ENCODE measurements at regions not wholly inside any gene's neighbourhood (a gene's known extent, or its start where the extent isn't known, plus 50 kb on each side); places are given as distances from the start of the nearest gene placed in this dataset.

DNA sequence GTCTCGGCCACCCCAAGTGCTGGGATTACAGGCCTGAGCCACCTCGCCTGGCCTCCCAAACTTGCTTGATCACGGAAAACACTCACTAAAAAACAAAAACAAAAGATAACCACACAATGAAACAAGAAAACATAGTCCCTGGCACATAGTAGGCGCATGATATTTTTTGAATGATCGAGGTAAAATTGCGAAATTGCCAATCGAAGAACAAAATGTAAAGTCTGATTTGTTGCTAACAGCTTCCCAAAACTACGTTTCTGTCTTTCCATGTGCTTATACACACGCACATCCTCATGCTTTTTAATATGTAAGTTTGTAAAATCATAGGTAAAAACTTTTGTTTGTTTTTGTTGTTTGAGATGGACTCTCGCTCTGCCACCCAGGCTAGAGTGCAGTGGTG is 168.5 kb upstream of the SALL4 start:
- H3K4me3 Mint-ChIP-seq: no peak overlapping the region
- CTCF ChIA-PET: no interaction called here
- no peaks in the 10 kb centered on the region for H3K9me3 Mint-ChIP-seq
- H3K27ac Mint-ChIP-seq: no peak overlapping the region
- H3K27me3 Mint-ChIP-seq: no peaks in the 10 kb centered on the region
- H3K36me3 Mint-ChIP-seq: no peaks in the 10 kb centered on the region
- DNase-seq: no peak
- H3K4me1 Mint-ChIP-seq: no peaks in the 10 kb centered on the region

DNA sequence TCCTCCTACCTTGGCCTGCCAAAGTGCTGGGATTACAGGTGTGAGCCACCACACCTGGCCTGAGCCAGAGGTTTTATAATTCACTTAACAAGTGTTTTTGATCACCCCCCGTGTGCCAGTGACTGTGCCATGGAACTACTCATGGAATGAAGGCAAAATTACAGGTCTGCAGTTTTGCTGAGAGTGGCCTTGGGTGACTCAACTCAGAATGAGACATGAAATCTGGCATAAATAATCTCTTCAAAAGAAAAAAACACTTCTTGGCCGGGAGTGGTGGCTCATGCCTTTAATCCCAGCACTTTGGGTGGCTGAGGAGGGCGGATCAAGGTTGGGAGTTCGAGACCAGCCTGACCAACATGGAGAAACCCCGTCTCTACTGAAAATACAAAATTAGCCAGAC is 166.9 kb upstream of the SALL4 start:
- Mint-ChIP-seq H3K4me1 (no peaks in the 10 kb centered on the region), H3K4me3 (no peak overlapping the region), H3K27me3 (no peaks in the 10 kb centered on the region), H3K36me3 (no peaks in the 10 kb centered on the region), H3K27ac (no peak overlapping the region), H3K9me3 (no peaks in the 10 kb centered on the region)
- CTCF ChIA-PET: no interaction called here
- DNase-seq: no peak

DNA sequence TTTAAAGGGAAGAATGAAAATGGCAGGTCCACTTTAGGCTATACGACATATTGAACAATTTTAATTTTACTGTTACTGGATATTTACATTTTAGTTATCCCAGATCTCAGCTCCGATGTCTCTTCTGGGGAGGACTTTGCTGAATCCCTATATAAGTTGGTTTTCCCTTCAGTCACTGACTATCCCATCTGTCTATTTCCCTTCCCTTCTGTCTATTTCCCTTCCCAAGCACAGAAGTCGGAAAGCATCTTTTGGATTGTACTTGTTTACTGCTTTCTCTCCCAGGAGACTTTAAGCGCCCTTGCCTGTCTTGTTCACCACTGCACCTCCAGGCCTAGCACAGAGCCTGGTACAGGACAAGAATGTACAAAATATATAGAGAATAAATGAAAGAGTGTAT is 165.8 kb upstream of the SALL4 start:
- no peak for DNase-seq
- Mint-ChIP-seq H3K27me3 (peaks cover under 1% of the 10 kb centered on the region), H3K27ac (no peak overlapping the region), H3K4me1 (no peaks in the 10 kb centered on the region), H3K4me3 (no peak overlapping the region), H3K9me3 (no peaks in the 10 kb centered on the region), H3K36me3 (no peaks in the 10 kb centered on the region)
- CTCF ChIA-PET: no interaction called here

DNA sequence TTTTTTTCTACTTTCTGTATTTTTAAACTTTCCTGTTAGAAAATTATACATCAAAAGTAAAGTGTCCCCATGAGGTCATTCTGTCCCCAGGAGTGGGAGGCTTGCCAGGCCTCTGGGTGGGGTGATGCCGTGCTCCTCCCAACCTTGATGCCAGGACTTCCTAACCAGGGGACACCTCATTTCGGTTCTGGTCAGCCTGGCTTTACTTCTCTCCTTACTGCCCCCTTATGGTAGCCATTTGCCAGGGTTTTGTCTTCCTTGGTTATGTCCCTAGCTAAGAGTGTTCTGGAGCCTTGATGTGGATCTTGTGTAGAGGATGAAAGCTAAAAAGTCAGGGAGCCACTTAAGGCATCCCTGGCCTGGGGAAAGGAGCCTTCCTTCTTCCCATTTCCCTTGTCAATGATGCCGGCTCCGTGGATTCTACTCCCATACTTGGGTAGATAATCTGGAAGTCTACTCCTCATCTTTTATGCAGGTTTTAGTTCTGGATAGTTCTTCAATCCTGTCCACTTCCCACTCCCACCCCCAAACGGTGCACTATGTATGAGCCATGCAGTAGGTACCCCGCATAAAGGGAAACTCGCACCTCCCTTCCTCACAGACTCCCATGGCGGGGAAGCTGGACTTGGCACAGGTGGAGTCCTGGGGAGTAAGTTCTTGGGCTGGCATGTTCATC is 164.1 kb upstream of the SALL4 start:
- Mint-ChIP-seq H3K36me3 (no peaks in the 10 kb centered on the region), H3K4me3 (no peak overlapping the region), H3K9me3 (no peaks in the 10 kb centered on the region), H3K27me3 (peaks cover 5% of the 10 kb centered on the region), H3K4me1 (no peaks in the 10 kb centered on the region), H3K27ac (no peak overlapping the region)
- CTCF ChIA-PET: interaction anchor here (0.9 kb wide), 1 partner anchor 19 kb away, joined by 3 read pairs; no protein-coding TSS in a partner anchor
- no peak for DNase-seq

DNA sequence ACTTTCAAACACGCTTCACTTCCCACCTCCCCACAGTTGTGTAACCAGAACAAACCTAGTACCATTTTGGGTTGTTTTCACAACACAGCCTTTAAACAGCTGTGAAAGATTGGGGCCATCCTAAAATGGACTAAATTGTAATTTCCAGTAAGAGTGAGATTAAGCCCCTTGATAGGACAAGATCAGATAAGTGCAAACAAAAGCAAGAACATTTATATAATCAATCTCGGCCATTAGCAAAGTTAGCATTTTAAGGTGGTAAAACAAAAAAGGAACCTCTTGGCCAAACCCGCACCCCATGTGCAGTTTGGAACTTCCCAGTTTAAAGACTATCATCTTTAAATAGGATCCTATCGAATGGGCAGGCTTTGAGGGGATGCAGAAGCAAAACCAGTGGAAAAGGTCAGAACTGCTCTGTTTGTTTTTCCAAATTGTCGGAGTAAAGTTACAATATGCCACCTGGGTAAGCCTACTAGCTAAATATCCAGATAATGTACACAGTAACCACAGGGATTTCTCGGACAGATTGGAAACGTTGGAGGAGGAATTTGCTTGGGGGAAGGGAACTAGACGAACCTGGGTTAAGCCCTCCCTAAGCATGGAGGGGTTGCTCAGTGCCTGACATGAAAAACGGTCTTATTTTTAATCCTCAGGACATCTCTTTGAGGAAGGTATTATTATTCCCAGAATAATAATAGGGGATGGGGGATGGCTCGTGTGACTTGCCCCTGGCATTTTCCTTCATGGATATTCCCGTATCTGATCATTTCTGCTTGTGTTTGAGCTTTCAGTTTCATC is 159.8 kb upstream of the SALL4 start:
- CTCF ChIA-PET: no interaction called here
- Mint-ChIP-seq H3K4me1 (no peaks in the 10 kb centered on the region), H3K27ac (no peak overlapping the region), H3K4me3 (no peak overlapping the region), H3K9me3 (no peaks in the 10 kb centered on the region), H3K36me3 (no peaks in the 10 kb centered on the region), H3K27me3 (peaks cover 17% of the 10 kb centered on the region)
- DNase-seq: no peak

DNA sequence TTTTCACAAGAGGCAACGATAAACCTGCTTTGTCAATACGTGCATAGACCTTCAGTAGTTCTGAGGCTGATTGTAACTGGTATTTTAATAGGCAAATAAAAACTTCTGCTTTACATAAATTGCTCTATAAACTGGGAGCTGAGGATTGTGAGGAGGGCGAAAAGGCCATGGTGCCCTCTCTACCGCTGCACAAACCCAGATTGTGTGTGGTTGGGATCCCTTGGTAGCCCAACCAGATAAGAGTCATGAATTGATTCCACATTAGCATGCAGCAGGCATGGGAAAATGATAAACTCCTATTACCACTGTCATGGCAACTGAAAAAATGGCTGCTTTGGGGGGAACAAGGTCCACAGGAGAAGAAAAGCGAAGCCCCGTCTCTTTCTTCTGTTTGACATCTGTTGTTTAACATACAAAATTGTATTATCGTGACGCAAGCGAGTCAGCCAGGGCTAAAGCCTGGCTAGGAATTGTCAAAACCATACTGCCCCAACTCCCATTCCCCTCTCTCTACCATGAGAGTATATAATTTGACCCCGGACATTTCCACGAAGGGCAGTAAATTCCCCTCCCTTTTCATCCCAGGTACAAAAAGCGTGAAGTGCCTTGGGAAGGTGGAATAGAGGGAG is 157.8 kb upstream of the SALL4 start:
- Mint-ChIP-seq H3K27me3 (peaks cover 17% of the 10 kb centered on the region), H3K4me3 (no peak overlapping the region), H3K36me3 (no peaks in the 10 kb centered on the region), H3K27ac (no peak overlapping the region), H3K4me1 (no peaks in the 10 kb centered on the region), H3K9me3 (no peaks in the 10 kb centered on the region)
- CTCF ChIA-PET: no interaction called here
- DNase-seq: no peak

DNA sequence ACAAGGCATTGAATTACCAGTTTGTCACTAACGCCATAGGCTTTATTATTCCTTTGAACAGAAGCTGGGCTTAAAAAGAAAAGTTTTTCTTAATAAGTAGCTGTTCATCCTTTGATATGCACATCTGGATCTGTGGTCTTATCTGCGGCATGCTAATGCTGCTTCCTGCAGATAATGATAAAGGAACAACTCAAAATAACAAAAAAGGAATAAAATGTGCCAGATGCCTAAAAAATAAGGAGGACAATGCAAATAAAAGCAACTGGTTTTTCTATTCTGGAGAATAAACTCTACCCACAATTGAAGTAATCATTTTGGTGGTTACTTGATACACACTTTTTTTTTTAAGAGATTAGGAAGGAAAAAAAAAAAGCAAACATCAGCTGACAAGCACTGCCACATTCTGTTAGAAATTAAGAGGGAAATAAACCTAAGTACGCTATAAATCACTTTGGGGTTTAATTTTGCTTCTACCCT is 156.8 kb upstream of the SALL4 start:
- Mint-ChIP-seq H3K27me3 (peaks cover 17% of the 10 kb centered on the region), H3K27ac (no peak overlapping the region), H3K36me3 (no peaks in the 10 kb centered on the region), H3K9me3 (no peaks in the 10 kb centered on the region), H3K4me1 (no peaks in the 10 kb centered on the region), H3K4me3 (no peak overlapping the region)
- no peak for DNase-seq
- CTCF ChIA-PET: no interaction called here

DNA sequence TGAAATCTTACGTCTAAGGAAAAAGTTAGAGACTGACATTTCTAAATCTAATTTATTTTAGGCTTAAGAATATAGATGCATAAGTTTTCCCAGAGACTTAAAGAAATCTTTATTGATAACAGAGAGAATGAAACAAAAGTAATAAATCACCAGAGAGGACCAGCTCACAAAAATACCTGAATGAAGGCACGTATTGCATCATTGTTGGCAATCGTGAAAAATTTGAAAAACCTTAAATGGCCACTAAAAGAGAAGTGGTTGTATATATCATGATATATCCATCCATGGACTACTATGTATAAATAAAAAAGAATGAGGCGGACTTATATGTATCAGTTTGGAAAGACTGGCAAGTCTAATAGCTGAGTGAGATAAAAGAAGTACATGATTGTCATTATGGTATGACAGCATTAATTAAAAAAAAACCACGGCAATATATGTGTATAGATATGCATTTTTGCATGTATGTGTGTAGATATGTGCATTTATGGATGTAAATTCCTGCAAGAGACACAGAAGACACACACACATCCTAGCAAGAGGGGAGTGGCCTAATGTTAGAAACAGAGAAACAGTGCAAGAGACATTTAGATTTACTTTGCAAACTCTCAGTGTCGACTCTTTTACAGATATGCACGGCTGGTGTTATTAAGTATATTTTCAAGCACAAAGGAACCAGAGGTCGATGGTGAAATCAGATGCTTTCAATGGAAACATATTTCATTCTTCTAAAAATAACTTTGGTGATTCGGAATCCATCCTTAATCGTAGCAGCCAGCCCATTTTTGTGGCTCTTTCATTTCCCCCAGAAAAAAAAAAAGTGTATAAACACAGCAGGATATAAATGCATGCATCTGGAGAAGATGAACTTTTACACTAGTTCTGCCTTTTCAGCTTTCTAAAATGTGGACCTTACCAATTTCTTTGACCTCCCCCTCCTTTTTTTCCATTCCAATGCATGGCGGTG is 156.1 kb upstream of the SALL4 start:
- CTCF ChIA-PET: no interaction called here
- H3K36me3 Mint-ChIP-seq: no peaks in the 10 kb centered on the region
- H3K27me3 Mint-ChIP-seq: peaks cover 17% of the 10 kb centered on the region
- no peak for DNase-seq
- no peak overlapping the region for H3K27ac Mint-ChIP-seq
- no peak overlapping the region for H3K4me3 Mint-ChIP-seq
- no peaks in the 10 kb centered on the region for H3K9me3 Mint-ChIP-seq
- no peaks in the 10 kb centered on the region for H3K4me1 Mint-ChIP-seq

DNA sequence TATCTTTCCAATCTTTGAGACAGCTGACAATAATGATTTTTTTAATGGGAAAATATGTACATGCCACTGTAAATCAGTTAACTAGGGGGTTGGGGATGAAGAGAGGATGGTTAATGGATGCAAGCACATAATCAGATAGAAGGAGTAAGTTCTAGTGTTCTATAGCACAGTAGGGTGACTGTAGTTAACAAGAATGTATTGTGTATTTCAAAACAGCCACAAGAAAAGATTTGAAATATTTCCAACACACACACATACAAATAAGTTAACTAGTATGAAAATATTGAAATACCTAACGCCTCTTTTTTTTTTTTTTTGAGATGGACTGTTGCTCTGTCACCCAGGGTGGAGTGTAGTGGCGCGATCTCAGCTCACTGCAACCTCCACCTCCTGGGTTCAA is 153.4 kb upstream of the SALL4 start:
- Mint-ChIP-seq H3K4me1 (no peaks in the 10 kb centered on the region), H3K36me3 (no peaks in the 10 kb centered on the region), H3K9me3 (no peaks in the 10 kb centered on the region), H3K27me3 (peaks cover 8% of the 10 kb centered on the region), H3K4me3 (no peak overlapping the region), H3K27ac (no peak overlapping the region)
- DNase-seq: no peak
- CTCF ChIA-PET: no interaction called here

DNA sequence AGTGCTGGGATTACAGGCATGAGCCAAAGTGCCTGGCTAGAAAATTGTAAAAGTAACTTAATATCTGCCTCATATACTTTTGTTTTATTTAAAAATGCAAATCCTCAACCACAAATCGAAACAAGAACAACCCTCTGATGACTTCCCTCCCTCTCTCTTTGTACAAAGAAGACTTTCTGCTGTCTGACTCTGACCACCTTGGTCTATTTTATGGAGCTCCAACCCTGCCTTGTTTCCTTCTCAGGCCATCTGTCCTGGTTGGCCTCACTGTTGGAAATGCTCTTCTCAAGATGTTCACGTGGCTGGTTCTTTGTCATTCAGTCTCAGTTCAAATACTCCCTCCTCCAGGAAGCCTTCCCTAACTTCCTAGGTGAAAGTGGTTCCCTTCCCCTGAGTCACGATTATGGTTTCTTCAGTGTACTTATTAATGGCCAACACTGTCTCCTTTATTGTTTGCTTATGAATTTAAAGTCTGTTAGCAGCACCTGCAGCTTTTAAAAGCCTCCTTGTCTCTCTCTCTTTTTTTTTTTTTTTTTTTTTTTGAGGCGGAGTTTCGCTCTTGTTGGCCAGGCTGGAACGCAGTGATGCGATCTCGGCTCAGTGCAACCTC is 151.5 kb upstream of the SALL4 start:
- H3K27ac Mint-ChIP-seq: no peak overlapping the region

DNA sequence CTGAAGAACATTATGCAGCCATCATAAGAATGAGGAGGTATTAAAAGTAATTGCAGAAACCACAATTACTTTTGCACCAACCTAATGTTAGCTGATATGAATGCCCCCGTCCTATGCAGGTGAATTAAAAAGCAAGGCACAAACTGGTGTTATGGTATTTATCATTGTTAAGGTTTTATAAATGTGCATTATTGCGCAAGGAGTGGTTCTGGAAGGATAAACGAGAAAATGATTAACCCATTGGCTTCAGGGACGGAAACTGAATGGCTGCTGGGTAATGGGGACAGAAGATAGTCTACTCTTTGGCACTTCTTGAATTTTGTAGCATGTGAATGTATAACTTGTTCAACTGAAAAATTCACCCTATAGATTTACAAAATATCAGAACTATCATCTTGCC is 148.6 kb upstream of the SALL4 start:
- Mint-ChIP-seq H3K4me1 (no peaks in the 10 kb centered on the region), H3K27me3 (no peaks in the 10 kb centered on the region), H3K9me3 (no peaks in the 10 kb centered on the region), H3K27ac (no peak overlapping the region), H3K36me3 (no peaks in the 10 kb centered on the region), H3K4me3 (no peak overlapping the region)
- DNase-seq: no peak
- CTCF ChIA-PET: no interaction called here

More for the DNA sequence above, 151.5 kb upstream of the SALL4 start:
- Mint-ChIP-seq H3K9me3 (no peaks in the 10 kb centered on the region), H3K4me3 (no peak overlapping the region), H3K36me3 (no peaks in the 10 kb centered on the region), H3K4me1 (no peaks in the 10 kb centered on the region), H3K27me3 (peaks cover under 1% of the 10 kb centered on the region)
- DNase-seq: no peak
- CTCF ChIA-PET: no interaction called here

DNA sequence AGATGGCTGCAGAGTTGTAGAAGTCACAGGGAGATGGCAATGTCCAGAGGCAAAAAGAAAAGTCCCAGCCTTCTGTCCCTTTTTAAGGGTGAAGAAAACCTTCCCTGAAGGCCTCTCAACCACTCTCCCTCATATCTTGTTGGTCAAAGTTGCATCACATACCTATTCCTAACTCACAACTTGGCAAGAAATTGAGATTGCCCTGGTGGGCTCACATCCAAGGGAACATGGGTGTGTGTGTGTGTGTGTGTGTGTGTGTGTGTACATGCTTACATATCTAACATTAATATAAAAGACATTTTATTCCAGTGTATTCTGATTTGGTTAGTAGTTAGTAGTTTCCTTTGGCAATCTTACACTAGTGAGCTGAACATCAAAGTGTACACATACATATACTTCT is 144.3 kb upstream of the SALL4 start:
- Mint-ChIP-seq H3K4me1 (no peaks in the 10 kb centered on the region), H3K27ac (no peak overlapping the region), H3K9me3 (no peaks in the 10 kb centered on the region), H3K4me3 (no peak overlapping the region), H3K27me3 (no peaks in the 10 kb centered on the region), H3K36me3 (no peaks in the 10 kb centered on the region)
- CTCF ChIA-PET: interaction anchor here (0.5 kb wide), 1 partner anchor 76 kb away, joined by 3 read pairs; no protein-coding TSS in a partner anchor
- no peak for DNase-seq

DNA sequence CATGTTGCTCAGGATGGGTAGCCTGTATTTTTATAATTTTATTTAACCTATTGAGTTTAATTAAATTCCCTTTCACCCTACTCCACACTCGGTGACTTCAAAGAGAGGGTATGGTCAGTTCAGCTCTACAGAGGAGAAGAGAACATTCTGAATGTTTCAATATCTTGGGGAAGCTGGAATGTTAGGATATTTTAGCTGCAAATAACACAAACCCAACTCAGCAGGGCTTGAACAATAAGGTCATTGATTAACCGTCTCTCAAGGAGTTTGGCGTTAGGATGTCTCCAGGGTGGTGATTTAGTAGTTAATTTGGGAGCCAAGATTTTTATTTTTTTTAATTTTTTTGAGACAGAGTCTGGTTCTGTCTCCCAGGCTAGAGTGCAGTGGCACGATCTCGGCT is 143.6 kb upstream of the SALL4 start:
- Mint-ChIP-seq H3K27ac (no peak overlapping the region), H3K9me3 (no peaks in the 10 kb centered on the region), H3K27me3 (no peaks in the 10 kb centered on the region), H3K4me3 (no peak overlapping the region), H3K4me1 (no peaks in the 10 kb centered on the region), H3K36me3 (no peaks in the 10 kb centered on the region)
- CTCF ChIA-PET: no interaction called here
- DNase-seq: no peak

DNA sequence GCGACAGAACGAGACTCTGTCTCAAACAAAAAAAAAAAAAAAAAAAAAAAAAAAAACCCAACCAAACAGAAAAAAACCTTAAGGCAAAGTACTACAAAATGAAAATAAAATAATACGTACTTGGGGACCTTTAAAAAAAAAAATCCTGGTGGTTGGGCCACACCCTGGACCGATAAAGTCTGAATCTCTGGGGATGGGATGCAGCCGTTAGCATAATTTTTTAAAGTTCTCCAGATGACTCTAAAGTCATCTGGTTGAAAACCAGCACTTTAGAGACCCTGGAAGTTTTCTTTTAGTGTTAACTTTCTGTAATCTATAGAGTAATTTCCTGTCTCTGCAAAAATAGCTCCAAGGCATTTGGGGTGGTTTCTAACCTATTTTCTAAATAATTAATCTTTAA is 142.9 kb upstream of the SALL4 start:
- no peak overlapping the region for H3K27ac Mint-ChIP-seq
- no peaks in the 10 kb centered on the region for H3K36me3 Mint-ChIP-seq
- H3K9me3 Mint-ChIP-seq: no peaks in the 10 kb centered on the region
- H3K4me3 Mint-ChIP-seq: no peak overlapping the region
- H3K4me1 Mint-ChIP-seq: no peaks in the 10 kb centered on the region
- CTCF ChIA-PET: no interaction called here
- H3K27me3 Mint-ChIP-seq: no peaks in the 10 kb centered on the region
- DNase-seq: no peak
